ENCODE measurements at regions not wholly inside any gene's neighbourhood (a gene's known extent, or its start where the extent isn't known, plus 50 kb on each side); places are given as distances from the start of the nearest gene placed in this dataset.

DNA sequence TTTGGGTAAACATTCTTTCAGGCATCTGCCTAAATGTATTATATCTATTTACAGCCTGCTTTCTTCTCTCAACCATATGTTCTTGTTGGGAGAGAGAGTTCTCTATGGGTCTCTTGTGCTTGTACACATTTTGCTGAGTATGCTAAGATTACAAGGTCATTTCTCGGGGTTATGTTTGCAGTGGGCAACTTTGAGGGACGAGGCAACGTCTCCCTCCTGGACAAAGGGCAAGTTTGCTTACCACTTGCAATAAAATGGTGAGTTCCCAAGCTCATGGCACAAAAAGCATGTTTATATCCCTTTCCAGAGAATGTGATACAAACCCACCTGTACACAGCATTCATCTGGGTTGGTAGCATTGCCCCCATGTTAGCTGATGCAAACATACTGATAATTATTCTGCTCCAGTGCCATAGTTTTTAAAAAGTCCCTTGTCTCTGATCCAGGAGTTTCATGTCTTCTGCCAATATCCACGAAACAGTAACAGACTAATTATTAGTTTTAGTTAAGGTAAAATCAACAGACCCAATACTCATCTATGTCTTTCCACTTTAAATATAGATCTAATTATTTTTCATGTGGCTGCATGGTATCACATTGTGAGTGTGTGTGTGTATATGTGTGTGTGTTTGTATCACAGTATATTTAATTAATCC lies 84.2 kb upstream of the MAPK4 start:
- no peak for DNase-seq

DNA sequence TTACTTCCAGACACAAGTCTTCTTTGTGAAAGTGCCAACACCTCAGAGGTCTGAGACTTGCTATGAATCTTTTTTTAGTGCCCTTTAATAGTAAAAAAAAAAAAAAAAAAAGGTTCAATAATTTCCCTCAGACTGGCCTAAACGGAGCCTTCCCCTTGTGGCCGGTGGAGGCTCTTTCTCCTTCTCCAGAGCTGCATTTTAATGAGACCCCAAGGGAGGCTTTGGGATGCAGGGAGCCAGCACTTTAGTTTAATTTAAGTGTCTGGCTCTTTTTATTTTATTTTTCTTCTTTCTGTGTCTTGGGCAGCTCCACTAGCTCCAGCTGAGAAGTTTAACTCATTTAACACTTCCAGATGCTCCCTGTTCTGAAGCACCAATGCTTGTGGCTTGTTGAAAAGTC lies 67.8 kb upstream of the MAPK4 start:
- DNase-seq: no peak

DNA sequence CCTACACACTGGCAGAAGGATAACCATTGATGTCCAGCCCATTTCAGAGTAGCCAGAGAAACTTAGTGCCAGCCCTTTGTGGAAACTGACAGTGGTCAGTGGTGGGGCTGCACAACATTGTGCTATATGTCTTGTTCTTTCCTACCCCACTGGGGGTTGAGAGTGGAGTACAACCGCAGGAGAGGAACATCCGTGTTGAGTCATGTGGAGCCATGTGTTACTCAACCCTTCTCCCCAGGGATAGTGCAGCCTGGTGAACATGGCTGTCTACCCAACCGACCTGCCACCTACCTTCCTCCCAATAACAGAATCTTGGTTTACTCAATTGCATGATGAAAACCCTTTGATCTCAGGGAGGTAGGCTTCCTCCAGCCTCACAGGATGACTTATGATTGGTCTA lies 65.3 kb upstream of the MAPK4 start:
- DNase-seq: no peak

DNA sequence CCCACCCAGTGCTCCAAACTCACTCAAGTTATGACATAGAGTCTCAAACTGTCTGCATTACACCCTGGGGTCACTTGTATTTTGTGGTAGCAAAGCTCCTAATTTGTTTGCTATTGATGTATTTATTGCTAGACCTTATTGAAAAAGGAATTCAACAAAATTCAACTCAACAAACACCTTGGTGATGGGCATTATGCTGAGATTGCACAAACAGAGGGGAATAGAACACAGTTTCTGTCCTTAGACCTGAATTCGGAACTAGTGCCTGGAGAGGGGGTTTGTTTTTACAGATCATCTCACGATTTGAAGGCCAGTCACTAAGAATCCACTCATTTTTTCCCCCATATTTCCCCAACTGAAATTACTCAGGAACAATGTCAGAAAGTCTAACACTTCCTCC lies 53.5 kb upstream of the MAPK4 start:
- DNase-seq: no peak

DNA sequence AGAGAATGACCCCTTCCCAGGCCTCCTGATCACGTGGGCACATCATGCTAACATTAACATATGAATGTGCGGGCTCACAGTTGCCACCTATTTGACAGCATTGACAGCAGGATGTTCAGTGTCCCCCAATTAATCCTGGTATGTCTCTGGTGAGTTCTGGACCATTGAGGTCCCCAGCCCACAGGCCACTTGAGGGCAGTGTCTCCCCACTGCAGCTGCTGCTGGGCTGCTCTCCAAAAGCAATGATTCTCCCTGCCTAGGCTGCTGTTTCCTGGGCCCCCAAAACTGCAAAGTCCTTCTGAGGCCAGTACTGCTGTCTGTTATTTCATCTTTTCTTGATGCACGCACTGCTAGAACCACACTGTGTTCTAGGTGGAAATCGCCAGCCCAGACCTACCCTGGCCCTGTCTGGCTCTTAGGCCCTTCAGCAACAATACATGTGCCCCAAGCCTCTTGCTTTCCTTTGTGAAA lies 52.7 kb upstream of the MAPK4 start:
- DNase-seq: peak; percentile 4

DNA sequence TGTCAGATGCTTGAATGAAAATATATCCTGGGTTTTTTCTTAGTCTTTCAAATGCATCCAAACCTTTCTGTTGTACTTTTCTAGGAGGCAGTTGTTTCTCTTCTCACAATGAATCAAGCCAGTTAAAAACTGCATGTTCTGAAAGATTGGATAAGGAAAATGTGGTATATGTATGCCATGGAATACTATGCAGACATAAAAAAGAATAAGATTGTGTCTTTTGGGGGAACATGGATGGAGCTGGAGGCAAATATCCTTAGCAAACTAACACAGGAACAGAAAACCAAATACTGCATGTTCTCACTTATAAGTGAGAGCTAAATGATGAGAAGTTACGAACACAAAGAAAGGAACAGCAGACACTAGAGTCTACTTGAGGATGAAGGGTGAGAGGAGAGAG lies 51.7 kb upstream of the MAPK4 start:
- no peak for DNase-seq

DNA sequence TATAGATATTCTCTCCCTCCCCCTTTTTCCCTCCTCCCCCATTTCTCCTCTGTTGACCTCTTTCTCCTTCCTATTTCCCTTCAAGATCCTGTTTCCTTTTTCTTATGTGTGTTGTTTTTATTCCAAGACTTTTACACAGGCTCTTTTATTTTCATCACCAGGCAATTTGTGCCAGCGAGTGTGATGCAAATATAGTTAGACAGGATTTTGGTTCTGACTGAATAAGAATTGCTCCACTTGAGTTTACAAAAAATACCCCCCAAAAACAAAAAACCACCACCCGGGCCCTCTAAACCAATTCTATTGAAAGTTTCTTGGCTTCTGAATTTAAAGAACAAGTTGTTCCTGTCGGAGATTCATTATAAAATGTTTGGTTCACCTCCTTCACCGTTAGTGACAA lies 50.9 kb upstream of the MAPK4 start:
- DNase-seq: no peak

Measured in occipital lobe (tissue), 1 donor.